ENCODE measurements at regions not wholly inside any gene's neighbourhood (a gene's known extent, or its start where the extent isn't known, plus 50 kb on each side); places are given as distances from the start of the nearest gene placed in this dataset.

DNA sequence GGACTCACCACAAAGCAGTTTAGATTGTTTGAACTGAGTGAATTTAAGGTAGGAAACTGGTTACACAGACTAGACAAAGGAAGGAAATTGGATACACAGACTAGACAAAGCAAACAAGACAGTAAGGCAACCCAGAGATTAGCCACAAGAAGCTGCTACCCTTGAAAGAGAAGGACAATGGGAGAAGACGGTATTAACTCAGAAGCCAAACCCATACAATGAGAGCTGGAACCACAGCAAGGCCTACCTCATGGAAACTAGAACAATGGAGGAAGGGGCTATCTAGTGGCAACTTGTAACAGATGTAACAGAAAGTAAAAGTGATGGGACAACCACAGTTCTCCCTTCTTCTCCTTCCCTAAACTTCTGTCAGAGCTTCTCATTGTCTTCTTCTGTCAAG lies 410.9 kb upstream of the SPRY2 start:
- TF ChIP-seq, protein P1, sequence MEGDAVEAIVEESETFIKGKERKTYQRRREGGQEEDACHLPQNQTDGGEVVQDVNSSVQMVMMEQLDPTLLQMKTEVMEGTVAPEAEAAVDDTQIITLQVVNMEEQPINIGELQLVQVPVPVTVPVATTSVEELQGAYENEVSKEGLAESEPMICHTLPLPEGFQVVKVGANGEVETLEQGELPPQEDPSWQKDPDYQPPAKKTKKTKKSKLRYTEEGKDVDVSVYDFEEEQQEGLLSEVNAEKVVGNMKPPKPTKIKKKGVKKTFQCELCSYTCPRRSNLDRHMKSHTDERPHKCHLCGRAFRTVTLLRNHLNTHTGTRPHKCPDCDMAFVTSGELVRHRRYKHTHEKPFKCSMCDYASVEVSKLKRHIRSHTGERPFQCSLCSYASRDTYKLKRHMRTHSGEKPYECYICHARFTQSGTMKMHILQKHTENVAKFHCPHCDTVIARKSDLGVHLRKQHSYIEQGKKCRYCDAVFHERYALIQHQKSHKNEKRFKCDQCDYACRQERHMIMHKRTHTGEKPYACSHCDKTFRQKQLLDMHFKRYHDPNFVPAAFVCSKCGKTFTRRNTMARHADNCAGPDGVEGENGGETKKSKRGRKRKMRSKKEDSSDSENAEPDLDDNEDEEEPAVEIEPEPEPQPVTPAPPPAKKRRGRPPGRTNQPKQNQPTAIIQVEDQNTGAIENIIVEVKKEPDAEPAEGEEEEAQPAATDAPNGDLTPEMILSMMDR (IDR thresholded peaks at IDR 0.05): no peak
- no peak for TF ChIP-seq EZH2 (IDR thresholded peaks at IDR 0.05; ENCODE audit: borderline replicate concordance, insufficient read depth, low read depth, low read length, poor library complexity, severe bottlenecking)
